A549 (cell line): ENCODE measurements at regions not wholly inside any gene's neighbourhood (a gene's known extent, or its start where the extent isn't known, plus 50 kb on each side); places are given as distances from the start of the nearest gene placed in this dataset.

Experiments used
- ATAC-seq, 2 experiments: fragments of 200-7000 bp in 1 of 2; fragments of >200 bp in 1 of 2; cut with Nextera tagmentation in 1 of 2; cut with Tn5 transposase in 1 of 2; 3 replicates each; pipeline versions ENCODE4 v1.8.0 to v1.9.1; 2018 to 2020; ENCODE audit warnings: mild to moderate bottlenecking in 1 of 2, moderate library complexity in 1 of 2
- CTCF ChIA-PET: fragments of 300-600 bp; sonication (Branson Sonifier 250); formaldehyde crosslinking; extraction: SDS; loops from one replicate; lab custom pipeline; 2021; ENCODE audit warnings: antibody characterized with exemption, inconsistent platforms; lab: Yijun Ruan, JAX
- POLR2A ChIA-PET: fragments of 350-600 bp; formaldehyde crosslinking; extraction: SDS; loops from one replicate; lab custom pipeline; 2021; ENCODE audit warnings: antibody characterized with exemption, inconsistent platforms; lab: Yijun Ruan, JAX
- DNase-seq, 2 experiments: peaks; one replicate each; pipeline versions ENCODE4 v3.0.0 to v3.0.0-alpha.2; 2011 to 2016; ENCODE audit warnings: low read depth in 1 of 2, low spot score in 1 of 2
- FAIRE-seq: peaks from 2 replicates; lab custom pipeline; 2011; peaks lifted over from hg19 to GRCh38; lab: Jason Lieb, UNC
- H3K27ac ChIP-seq, 2 experiments: fragments of >200 bp; sonication (Bioruptor Twin); formaldehyde crosslinking; 3 replicates each; pipeline ENCODE4 v1.5.1; 2016 to 2017
- H3K4me1 ChIP-seq: fragments of >200 bp; sonication (Bioruptor Twin); formaldehyde crosslinking; 3 replicates; pipeline ENCODE4 v1.6.1; 2016
- H3K4me2 ChIP-seq: fragments of >200 bp; sonication (Bioruptor Twin); formaldehyde crosslinking; 3 replicates; pipeline ENCODE4 v1.6.1; 2016
- H3K4me3 ChIP-seq: fragments of >200 bp; sonication (Bioruptor Twin); formaldehyde crosslinking; 3 replicates; pipeline ENCODE4 v1.5.1; 2016
- H3K9me3 ChIP-seq: fragments of >200 bp; sonication (Bioruptor Twin); formaldehyde crosslinking; 3 replicates; pipeline ENCODE4 v1.6.1; 2016
- CBX2 ChIP-seq: fragments of 200-600 bp; sonication (generic); IDR thresholded peaks from 2 replicates; pipeline ENCODE4 v1.6.1; 2016; ENCODE audit warnings: low read depth, mild to moderate bottlenecking, borderline replicate concordance
- CBX8 ChIP-seq: fragments of 200-600 bp; sonication (generic); IDR thresholded peaks from 2 replicates; pipeline ENCODE4 v1.6.1; 2016
- E2F6 ChIP-seq: IDR thresholded peaks from 2 replicates; pipeline ENCODE4 v1.6.1; 2012; ENCODE audit warnings: low read depth, borderline replicate concordance
- EP300 ChIP-seq, 2 experiments: fragments of >200 bp; sonication (Bioruptor Twin); formaldehyde crosslinking; IDR thresholded peaks; 2 replicates in 1 of 2; 3 replicates in 1 of 2; pipeline ENCODE4 v1.6.1; 2016 to 2017
- ESRRA ChIP-seq: fragments of 150-350 bp; IDR thresholded peaks from 2 replicates; pipeline ENCODE4 v1.6.1; 2014; ENCODE audit warnings: mild to moderate bottlenecking, low read length, borderline replicate concordance
- FOSB ChIP-seq: fragments of 250-450 bp; sonication (Bioruptor Pico); IDR thresholded peaks from 2 replicates; pipeline ENCODE4 v1.5.0; 2020; ENCODE audit warnings: mild to moderate bottlenecking, moderate library complexity
- FOSL2 ChIP-seq, 2 experiments: fragments of 450-650 bp in 1 of 2; fragments of >200 bp in 1 of 2; sonication (Bioruptor Twin) in 1 of 2; formaldehyde crosslinking; IDR thresholded peaks; 2 replicates each; pipeline versions ENCODE4 v1.5.0 to v1.6.1; 2016 to 2020; ENCODE audit warnings: mild to moderate bottlenecking in 1 of 2, moderate library complexity in 1 of 2
- FOXS1 ChIP-seq: fragments of 250-450 bp; sonication (Bioruptor Pico); IDR thresholded peaks from 2 replicates; pipeline ENCODE4 v1.5.0; 2020; ENCODE audit warnings: mild to moderate bottlenecking, moderate library complexity
- HDAC2 ChIP-seq: fragments of 200-600 bp; sonication (generic); IDR thresholded peaks from 2 replicates; pipeline ENCODE4 v1.6.1; 2016
- HES2 ChIP-seq: fragments of >200 bp; sonication (Bioruptor Twin); formaldehyde crosslinking; IDR thresholded peaks from 2 replicates; pipeline ENCODE4 v1.6.1; 2016
- HEYL ChIP-seq: fragments of 250-450 bp; sonication (Bioruptor Pico); IDR thresholded peaks from 2 replicates; pipeline ENCODE4 v1.8.0; 2021; ENCODE audit warnings: mild to moderate bottlenecking, moderate library complexity
- JUN ChIP-seq, 2 experiments: fragments of >200 bp; sonication (Bioruptor Twin); formaldehyde crosslinking; IDR thresholded peaks; 2 replicates in 1 of 2; 3 replicates in 1 of 2; pipeline ENCODE4 v1.6.1; 2016 to 2017
- JUNB ChIP-seq: fragments of >200 bp; sonication (Bioruptor Twin); formaldehyde crosslinking; IDR thresholded peaks from 2 replicates; pipeline ENCODE4 v1.6.1; 2016
- KDM1A ChIP-seq: fragments of 200-600 bp; sonication (generic); IDR thresholded peaks from 2 replicates; pipeline ENCODE4 v1.6.1; 2016; ENCODE audit warnings: low read depth, mild to moderate bottlenecking
- KDM5A ChIP-seq: fragments of 200-600 bp; sonication (generic); IDR thresholded peaks from 2 replicates; pipeline ENCODE4 v1.6.1; 2016; ENCODE audit warnings: antibody characterized with exemption, mild to moderate bottlenecking
- MAX ChIP-seq: IDR thresholded peaks from 2 replicates; pipeline ENCODE4 v1.6.1; 2012
- MYC ChIP-seq: IDR thresholded peaks from 2 replicates; pipeline ENCODE4 v1.6.1; 2012; ENCODE audit warnings: mild to moderate bottlenecking, inconsistent platforms, low read length, improper control_type of control experiment, borderline replicate concordance
- RARB ChIP-seq: fragments of 250-450 bp; sonication (Bioruptor Pico); IDR thresholded peaks from 2 replicates; pipeline ENCODE4 v1.8.0; 2021; ENCODE audit warnings: mild to moderate bottlenecking, moderate library complexity
- RCOR1 ChIP-seq: fragments of 150-350 bp; IDR thresholded peaks from 2 replicates; pipeline ENCODE4 v1.6.1; 2014; ENCODE audit warnings: antibody characterized with exemption, low read length, low read depth
- RNF2 ChIP-seq: fragments of 200-600 bp; sonication (generic); IDR thresholded peaks from 2 replicates; pipeline ENCODE4 v1.6.1; 2016; ENCODE audit warnings: low read depth, mild to moderate bottlenecking, antibody characterized with exemption, moderate library complexity, borderline replicate concordance
- SREBF2 ChIP-seq: fragments of 450-650 bp; IDR thresholded peaks from 2 replicates; pipeline ENCODE4 v1.6.1; 2014; ENCODE audit warnings: mild to moderate bottlenecking, moderate library complexity
- TFCP2L1 ChIP-seq: fragments of 250-450 bp; sonication (Bioruptor Pico); IDR thresholded peaks from 2 replicates; pipeline ENCODE4 v1.5.0; 2021; ENCODE audit warnings: mild to moderate bottlenecking
- TP53 ChIP-seq: fragments of 250-450 bp; sonication (Bioruptor Pico); IDR thresholded peaks from 2 replicates; pipeline ENCODE4 v1.5.0; 2021; ENCODE audit warnings: mild to moderate bottlenecking, moderate library complexity
- USF2 ChIP-seq: fragments of 450-650 bp; IDR thresholded peaks from 2 replicates; pipeline ENCODE4 v1.6.1; 2014; ENCODE audit warnings: antibody characterized with exemption
- ZC3H11A ChIP-seq: fragments of 450-650 bp; IDR thresholded peaks from 2 replicates; pipeline ENCODE4 v1.6.1; 2014; ENCODE audit warnings: antibody characterized with exemption, mild to moderate bottlenecking
- ZNF302 ChIP-seq: fragments of 250-450 bp; sonication (Bioruptor Pico); IDR thresholded peaks from 2 replicates; pipeline ENCODE4 v1.9.0; 2021; ENCODE audit warnings: inconsistent platforms, mild to moderate bottlenecking, moderate library complexity
- WGBS: methylation state at CpG from one replicate; pipeline ENCODE4 v1.1.6; 2017; ENCODE audit errors: missing lambda C conversion rate; 5-methylcytosine and 5-hydroxymethylcytosine counted together

- ChIA-PET CTCF (interaction anchor here (1.1 to 3.4 kb wide), 5 partner anchors 52 to 82 kb away, joined by 3 to 12 read pairs (median 6); no protein-coding TSS in a partner anchor), POLR2A (no interaction called here)
- H3K9me3 ChIP-seq, result no peaks in the 10 kb centered on the region
- FAIRE-seq (no peak), ATAC-seq (no peak; a peak in 2 of 6 replicates)
- H3K4me3 ChIP-seq, result no peak overlapping the region
- no peak for TF ChIP-seq CBX8
- TF ChIP-seq TFCP2L1 (CRISPR knock-in tag), result no peak
- no peak for TF ChIP-seq HES2
- TF ChIP-seq HEYL (CRISPR knock-in tag), result no peak
- TF ChIP-seq JUN (IDR thresholded peaks at IDR 0.05), result no peak
- no peak for TF ChIP-seq RCOR1
- no peak for TF ChIP-seq CBX2
- no peak for TF ChIP-seq ESRRA
- no peak for TF ChIP-seq RNF2
- TF ChIP-seq KDM1A, result no peak
- no peak for TF ChIP-seq RARB
- TF ChIP-seq, all 56 proteins: peak for 0
- WGBS, result 78% methylated on average over 4 of the region's 4 CpGs
- H3K27ac ChIP-seq, result peak overlapping the region in 1 of 2 experiments; percentile 30; a peak in 1 of 6 replicates
- no peak overlapping the region for H3K4me2 ChIP-seq
- H3K4me1 ChIP-seq, result peaks cover 26% of the 10 kb centered on the region
- DNase-seq, result no peak
Observed at GRCh38 chr3:124636863-124637296, 93.4 kb upstream of the UMPS start.

- no peak overlapping the region for H3K4me2 ChIP-seq
- FAIRE-seq, result no peak
- ChIA-PET POLR2A (no interaction called here), CTCF (interaction anchor here (1.3 to 1.4 kb wide), 2 partner anchors 75 to 80 kb away, joined by 3 to 4 read pairs; no protein-coding TSS in a partner anchor)
- DNase-seq, result no peak
- no peak overlapping the region for H3K4me3 ChIP-seq
- TF ChIP-seq EP300 (IDR thresholded peaks at IDR 0.05) (no peak), JUNB (no peak), RARB (no peak)
- peaks cover 23% of the 10 kb centered on the region for H3K4me1 ChIP-seq
- H3K27ac ChIP-seq, result no peak overlapping the region
- WGBS, result 80% methylated on average over 6 of the region's 6 CpGs
- ATAC-seq, result no peak
- no peaks in the 10 kb centered on the region for H3K9me3 ChIP-seq
Observed at GRCh38 chr3:124639406-124640237, 90.6 kb upstream of the UMPS start.

GRCh38 chr3:124640635-124641306 is 89.5 kb upstream of the UMPS start:
- H3K4me1 ChIP-seq, result peaks cover 12% of the 10 kb centered on the region
- FAIRE-seq, result no peak
- no peak overlapping the region for H3K27ac ChIP-seq
- H3K4me2 ChIP-seq, result no peak overlapping the region
- WGBS, result 65% methylated on average over 9 of the region's 9 CpGs
- TF ChIP-seq HDAC2 (no peak), MAX (no peak), CBX8 (no peak)
- POLR2A ChIA-PET, result no interaction called here
- CTCF ChIA-PET, result interaction anchor here (1.3 kb wide), 1 partner anchor 10 kb away, joined by 3 read pairs; no protein-coding TSS in a partner anchor
- no peaks in the 10 kb centered on the region for H3K9me3 ChIP-seq
- no peak for ATAC-seq
- DNase-seq, result no peak
- no peak overlapping the region for H3K4me3 ChIP-seq

GRCh38 chr3:124643453-124643852 is 86.8 kb upstream of the UMPS start:
- Histone ChIP-seq H3K4me3 (no peak overlapping the region), H3K4me1 (peaks cover 7% of the 10 kb centered on the region; the same call in 2 of the 3 replicates), H3K27ac (no peak overlapping the region), H3K4me2 (no peak overlapping the region), H3K9me3 (no peaks in the 10 kb centered on the region)
- CTCF ChIA-PET, result interaction anchor here (1.0 to 3.0 kb wide), 2 partner anchors 15 to 46 kb away, joined by 4 to 8 read pairs; no protein-coding TSS in a partner anchor
- ATAC-seq (no peak), DNase-seq (no peak), FAIRE-seq (no peak)
- POLR2A ChIA-PET, result no interaction called here
- 84% methylated on average over 6 of the region's 6 CpGs for WGBS
- TF ChIP-seq JUNB (no peak), KDM5A (no peak), TP53 (CRISPR knock-in tag) (no peak), USF2 (no peak), TFCP2L1 (CRISPR knock-in tag) (no peak), HEYL (CRISPR knock-in tag) (no peak), MYC (no peak), FOSL2 (IDR thresholded peaks at IDR 0.05) (no peak), FOSL2 (CRISPR knock-in tag; IDR thresholded peaks at IDR 0.05) (no peak), EP300 (IDR thresholded peaks at IDR 0.05) (no peak), ZNF302 (CRISPR knock-in tag) (no peak), HES2 (no peak), ZC3H11A (no peak), FOSB (CRISPR knock-in tag) (no peak), SREBF2 (no peak), E2F6 (no peak), FOXS1 (CRISPR knock-in tag) (no peak)
